ENCODE measurements at regions not wholly inside any gene's neighbourhood (a gene's known extent, or its start where the extent isn't known, plus 50 kb on each side); places are given as distances from the start of the nearest gene placed in this dataset.

GRCh38 chr12:77486872-77487271 lies 343.8 kb upstream of the NAV3 start:
- Mint-ChIP-seq H3K36me3 (no peaks in the 10 kb centered on the region), H3K4me1 (ENCODE audit: unreplicated experiment) (peaks cover 4% of the 10 kb centered on the region)
- TF ChIP-seq, protein P1, sequence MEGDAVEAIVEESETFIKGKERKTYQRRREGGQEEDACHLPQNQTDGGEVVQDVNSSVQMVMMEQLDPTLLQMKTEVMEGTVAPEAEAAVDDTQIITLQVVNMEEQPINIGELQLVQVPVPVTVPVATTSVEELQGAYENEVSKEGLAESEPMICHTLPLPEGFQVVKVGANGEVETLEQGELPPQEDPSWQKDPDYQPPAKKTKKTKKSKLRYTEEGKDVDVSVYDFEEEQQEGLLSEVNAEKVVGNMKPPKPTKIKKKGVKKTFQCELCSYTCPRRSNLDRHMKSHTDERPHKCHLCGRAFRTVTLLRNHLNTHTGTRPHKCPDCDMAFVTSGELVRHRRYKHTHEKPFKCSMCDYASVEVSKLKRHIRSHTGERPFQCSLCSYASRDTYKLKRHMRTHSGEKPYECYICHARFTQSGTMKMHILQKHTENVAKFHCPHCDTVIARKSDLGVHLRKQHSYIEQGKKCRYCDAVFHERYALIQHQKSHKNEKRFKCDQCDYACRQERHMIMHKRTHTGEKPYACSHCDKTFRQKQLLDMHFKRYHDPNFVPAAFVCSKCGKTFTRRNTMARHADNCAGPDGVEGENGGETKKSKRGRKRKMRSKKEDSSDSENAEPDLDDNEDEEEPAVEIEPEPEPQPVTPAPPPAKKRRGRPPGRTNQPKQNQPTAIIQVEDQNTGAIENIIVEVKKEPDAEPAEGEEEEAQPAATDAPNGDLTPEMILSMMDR (conservative IDR thresholded peaks at IDR 0.05), result no peak

DNA sequence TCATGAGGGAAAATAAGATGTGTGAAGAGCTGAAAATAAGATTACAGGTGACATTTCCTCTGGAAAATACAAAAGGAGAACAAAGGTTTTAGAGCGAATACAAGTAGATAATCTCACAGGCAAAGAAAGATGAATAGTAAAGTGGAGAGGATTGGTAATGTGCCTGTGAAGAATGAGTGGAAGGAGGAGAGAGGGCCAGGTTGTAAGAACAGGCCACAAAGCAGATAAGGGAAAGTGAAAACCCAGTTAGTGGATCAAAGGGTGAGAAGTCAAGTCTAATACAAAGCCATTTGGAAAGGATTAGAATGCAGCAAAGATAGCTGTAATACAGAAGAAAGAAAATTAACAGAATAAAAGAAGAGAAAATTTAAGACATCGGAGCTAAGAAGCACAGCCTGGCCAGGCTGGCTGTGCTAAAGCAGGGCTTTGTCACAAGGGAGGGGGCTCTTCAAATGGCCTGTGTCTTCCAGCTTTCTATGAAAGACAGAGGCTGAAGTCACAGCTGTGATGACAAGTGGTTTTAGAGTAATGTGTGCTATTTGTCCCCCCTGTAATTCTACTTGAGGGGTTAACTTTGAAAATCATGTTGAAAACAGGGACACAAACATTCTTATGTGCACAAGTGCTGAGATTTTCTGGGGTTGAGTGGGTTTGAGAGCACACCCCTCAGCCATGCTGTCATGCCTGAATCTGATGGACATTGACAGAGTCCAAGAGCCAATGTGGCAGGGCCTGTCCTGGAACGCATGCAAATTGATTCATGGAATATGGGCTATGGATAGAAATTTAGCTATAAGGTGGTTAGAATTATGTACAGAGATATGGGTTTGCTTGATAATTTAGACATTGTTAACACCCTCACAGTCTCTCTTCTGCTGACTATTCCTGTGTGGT lies 344.5 kb upstream of the NAV3 start:
- TF ChIP-seq, protein P1 (conservative IDR thresholded peaks at IDR 0.05), result no peak
- no peak overlapping the region for H3K27ac Mint-ChIP-seq
- H3K4me3 Mint-ChIP-seq, result no peak overlapping the region
- H3K9me3 Mint-ChIP-seq, result no peaks in the 10 kb centered on the region
- no peak for DNase-seq (ENCODE audit: extremely low spot score, unreplicated experiment)
- H3K36me3 Mint-ChIP-seq, result no peaks in the 10 kb centered on the region
- H3K4me1 Mint-ChIP-seq (ENCODE audit: unreplicated experiment), result peaks cover 4% of the 10 kb centered on the region
- H3K27me3 Mint-ChIP-seq, result no peaks in the 10 kb centered on the region

More at GRCh38 chr12:77486872-77487271, 343.8 kb upstream of the NAV3 start:
- H3K27ac Mint-ChIP-seq, result no peak overlapping the region
- DNase-seq (ENCODE audit: extremely low spot score, unreplicated experiment), result no peak
- H3K9me3 Mint-ChIP-seq, result no peaks in the 10 kb centered on the region
- H3K4me3 Mint-ChIP-seq, result no peak overlapping the region
- no peaks in the 10 kb centered on the region for H3K27me3 Mint-ChIP-seq

- H3K36me3 Mint-ChIP-seq, result no peaks in the 10 kb centered on the region
- H3K4me3 Mint-ChIP-seq, result no peak overlapping the region
- no peak for DNase-seq (ENCODE audit: extremely low spot score, unreplicated experiment)
- no peaks in the 10 kb centered on the region for H3K4me1 Mint-ChIP-seq (ENCODE audit: unreplicated experiment)
- H3K27me3 Mint-ChIP-seq, result no peaks in the 10 kb centered on the region
- no peaks in the 10 kb centered on the region for H3K9me3 Mint-ChIP-seq
- TF ChIP-seq, protein P1 (conservative IDR thresholded peaks at IDR 0.05), result no peak
- no peak overlapping the region for H3K27ac Mint-ChIP-seq
Observed at GRCh38 chr12:77481687-77482086, 349.0 kb upstream of the NAV3 start.

DNA sequence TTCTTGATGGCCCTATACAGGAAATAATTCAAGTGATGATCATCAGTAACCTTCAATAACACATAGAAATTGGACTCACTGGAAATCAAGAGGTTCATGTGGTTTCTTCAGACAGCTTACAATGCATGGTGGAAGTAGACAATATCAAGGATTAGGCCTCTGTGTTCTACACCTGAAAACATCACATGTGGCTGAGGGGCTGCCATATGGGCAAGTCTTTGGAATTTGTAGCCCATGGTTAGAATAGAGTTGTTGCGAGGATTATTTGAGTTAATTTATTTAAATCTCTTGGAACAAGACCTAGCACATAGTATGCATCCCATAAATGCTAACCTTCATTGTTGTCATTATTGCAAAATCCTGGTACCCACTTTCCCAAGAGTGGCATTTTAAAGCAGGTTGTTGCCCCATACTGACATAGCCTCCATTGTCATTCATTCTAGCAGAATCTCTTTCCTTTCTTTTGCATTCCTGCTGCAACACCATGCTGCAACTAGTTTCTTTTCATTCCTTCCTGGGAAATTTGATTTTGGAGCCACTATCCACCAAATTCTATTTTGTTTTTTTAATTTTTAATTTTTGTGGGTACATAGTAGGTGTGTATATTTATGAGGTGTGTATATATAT lies 352.7 kb upstream of the NAV3 start:
- no peak for DNase-seq (ENCODE audit: extremely low spot score, unreplicated experiment)
- Mint-ChIP-seq H3K4me3 (no peak overlapping the region), H3K36me3 (no peaks in the 10 kb centered on the region), H3K27me3 (no peaks in the 10 kb centered on the region), H3K9me3 (no peaks in the 10 kb centered on the region), H3K4me1 (ENCODE audit: unreplicated experiment) (no peaks in the 10 kb centered on the region), H3K27ac (no peak overlapping the region)
- TF ChIP-seq, protein P1 (conservative IDR thresholded peaks at IDR 0.05), result no peak

DNA sequence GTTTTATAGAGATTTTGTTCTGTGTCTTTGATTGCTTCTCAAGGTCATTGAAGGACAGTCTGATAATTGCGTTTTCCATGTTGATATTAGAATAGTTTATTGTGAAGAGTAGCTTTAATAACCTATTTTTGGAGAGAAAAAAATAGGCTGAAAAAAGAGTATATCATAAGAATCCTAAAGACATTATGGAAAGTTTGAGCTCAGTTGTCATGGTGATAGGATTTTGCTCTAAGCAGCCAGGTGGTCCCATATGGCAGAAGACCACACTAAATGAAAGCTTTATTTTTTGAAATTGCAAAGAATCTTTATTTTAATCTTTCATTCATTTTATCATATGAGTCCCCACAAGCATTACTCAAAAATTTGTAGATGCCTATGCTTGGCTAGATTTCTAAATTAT lies 358.9 kb upstream of the NAV3 start:
- Mint-ChIP-seq H3K27me3 (no peaks in the 10 kb centered on the region), H3K27ac (no peak overlapping the region), H3K9me3 (no peaks in the 10 kb centered on the region), H3K4me1 (ENCODE audit: unreplicated experiment) (no peaks in the 10 kb centered on the region), H3K4me3 (no peak overlapping the region), H3K36me3 (no peaks in the 10 kb centered on the region)
- TF ChIP-seq, protein P1 (conservative IDR thresholded peaks at IDR 0.05), result no peak
- DNase-seq (ENCODE audit: extremely low spot score, unreplicated experiment), result no peak
